GM23248 (cell line): ENCODE measurements at regions not wholly inside any gene's neighbourhood (a gene's known extent, or its start where the extent isn't known, plus 50 kb on each side); places are given as distances from the start of the nearest gene placed in this dataset.

Experiments
- EZH2 ChIP-seq: fragments of 200-600 bp; sonication (generic); IDR thresholded peaks from 2 replicates; pipeline ENCODE4 v1.6.1; 2018; ENCODE audit warnings: antibody characterized with exemption, mild to moderate bottlenecking; ENCODE audit not compliant: insufficient read depth, poor library complexity, severe bottlenecking
- EZH2phosphoT487 ChIP-seq: fragments of 200-600 bp; sonication (generic); IDR thresholded peaks from 2 replicates; pipeline ENCODE4 v1.6.1; 2018; ENCODE audit warnings: antibody characterized with exemption, moderate library complexity, mild to moderate bottlenecking, low read depth; ENCODE audit not compliant: insufficient read depth

- TF ChIP-seq EZH2 (no peak), EZH2phosphoT487 (no peak)
Observed at GRCh38 chr15:69606921-69607500, 154.4 kb downstream of the RPLP1 start.
